ENCODE measurements at regions not wholly inside any gene's neighbourhood (a gene's known extent, or its start where the extent isn't known, plus 50 kb on each side); places are given as distances from the start of the nearest gene placed in this dataset.

DNA sequence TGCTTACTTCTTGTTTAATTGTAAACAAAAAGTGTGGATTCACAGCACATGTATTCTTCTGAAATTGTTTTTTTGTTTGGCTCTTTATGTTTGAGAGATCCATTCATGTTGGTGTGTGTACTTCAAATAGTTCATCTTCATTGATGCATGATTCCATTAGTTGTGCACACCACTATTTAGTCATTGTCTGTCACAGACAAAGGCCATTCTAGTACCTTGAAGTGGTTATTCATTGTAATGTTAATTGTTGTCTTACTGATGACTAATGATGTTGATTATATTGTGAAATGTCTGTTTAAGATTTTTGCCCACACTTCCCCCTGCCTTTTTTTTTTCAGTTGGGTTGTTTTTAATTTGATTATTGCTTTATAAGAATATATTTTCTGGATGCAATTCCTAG, 391.3 kb downstream of the DIRAS2 start:
- TF ChIP-seq POLR2A (IDR thresholded peaks at IDR 0.05) (no peak), POLR2AphosphoS5 (IDR thresholded peaks at IDR 0.05) (no peak), EP300 (IDR thresholded peaks at IDR 0.05) (no peak)
- TF ChIP-seq, protein P1, sequence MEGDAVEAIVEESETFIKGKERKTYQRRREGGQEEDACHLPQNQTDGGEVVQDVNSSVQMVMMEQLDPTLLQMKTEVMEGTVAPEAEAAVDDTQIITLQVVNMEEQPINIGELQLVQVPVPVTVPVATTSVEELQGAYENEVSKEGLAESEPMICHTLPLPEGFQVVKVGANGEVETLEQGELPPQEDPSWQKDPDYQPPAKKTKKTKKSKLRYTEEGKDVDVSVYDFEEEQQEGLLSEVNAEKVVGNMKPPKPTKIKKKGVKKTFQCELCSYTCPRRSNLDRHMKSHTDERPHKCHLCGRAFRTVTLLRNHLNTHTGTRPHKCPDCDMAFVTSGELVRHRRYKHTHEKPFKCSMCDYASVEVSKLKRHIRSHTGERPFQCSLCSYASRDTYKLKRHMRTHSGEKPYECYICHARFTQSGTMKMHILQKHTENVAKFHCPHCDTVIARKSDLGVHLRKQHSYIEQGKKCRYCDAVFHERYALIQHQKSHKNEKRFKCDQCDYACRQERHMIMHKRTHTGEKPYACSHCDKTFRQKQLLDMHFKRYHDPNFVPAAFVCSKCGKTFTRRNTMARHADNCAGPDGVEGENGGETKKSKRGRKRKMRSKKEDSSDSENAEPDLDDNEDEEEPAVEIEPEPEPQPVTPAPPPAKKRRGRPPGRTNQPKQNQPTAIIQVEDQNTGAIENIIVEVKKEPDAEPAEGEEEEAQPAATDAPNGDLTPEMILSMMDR (IDR thresholded peaks at IDR 0.05): no peak

Data from gastroesophageal sphincter (tissue), 3 donors.